GM18498 (cell line): ENCODE measurements at regions not wholly inside any gene's neighbourhood (a gene's known extent, or its start where the extent isn't known, plus 50 kb on each side); places are given as distances from the start of the nearest gene placed in this dataset.

Experiments used
- ATAC-seq: cut with Tn5 transposase; IDR thresholded peaks from one replicate; pipeline ENCODE4 v1.9.1; 2021; ENCODE audit warnings: mild to moderate bottlenecking, moderate library complexity; ENCODE audit not compliant: unreplicated experiment

DNA sequence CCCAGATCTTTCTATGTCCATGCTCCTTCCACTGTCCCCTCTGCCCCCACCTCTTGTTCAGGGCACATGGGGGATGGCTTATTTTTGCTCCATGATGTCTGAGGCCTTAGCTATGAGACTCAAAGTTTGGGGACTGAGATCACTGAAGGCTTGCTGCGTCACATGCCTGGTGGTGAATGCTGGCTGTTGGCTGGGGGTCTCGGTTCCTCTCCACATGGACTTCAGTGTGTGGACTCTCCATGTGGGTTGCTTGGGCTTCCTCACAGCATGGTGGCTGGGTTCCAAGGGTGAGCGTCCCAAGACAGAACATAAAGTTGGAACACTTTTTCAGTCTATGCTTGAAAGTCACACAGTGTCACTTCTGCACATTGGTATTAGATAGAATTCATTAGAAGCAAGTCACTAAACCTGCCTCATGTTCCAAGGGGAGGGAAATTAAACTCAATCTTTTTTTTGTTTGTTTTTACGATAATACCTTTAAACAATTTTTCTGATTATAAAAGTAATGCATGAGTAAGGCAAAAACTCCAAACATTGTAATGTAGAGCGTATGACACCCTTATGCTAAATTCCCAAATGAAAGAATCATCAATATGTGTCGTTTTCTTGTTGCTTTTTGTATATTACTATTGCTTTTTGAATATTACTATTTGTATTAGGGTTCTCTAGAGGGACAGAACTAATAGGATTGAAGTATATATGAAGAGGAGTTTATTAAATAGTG lies 111.7 kb downstream of the MYCN start:
- ATAC-seq, result no peak

DNA sequence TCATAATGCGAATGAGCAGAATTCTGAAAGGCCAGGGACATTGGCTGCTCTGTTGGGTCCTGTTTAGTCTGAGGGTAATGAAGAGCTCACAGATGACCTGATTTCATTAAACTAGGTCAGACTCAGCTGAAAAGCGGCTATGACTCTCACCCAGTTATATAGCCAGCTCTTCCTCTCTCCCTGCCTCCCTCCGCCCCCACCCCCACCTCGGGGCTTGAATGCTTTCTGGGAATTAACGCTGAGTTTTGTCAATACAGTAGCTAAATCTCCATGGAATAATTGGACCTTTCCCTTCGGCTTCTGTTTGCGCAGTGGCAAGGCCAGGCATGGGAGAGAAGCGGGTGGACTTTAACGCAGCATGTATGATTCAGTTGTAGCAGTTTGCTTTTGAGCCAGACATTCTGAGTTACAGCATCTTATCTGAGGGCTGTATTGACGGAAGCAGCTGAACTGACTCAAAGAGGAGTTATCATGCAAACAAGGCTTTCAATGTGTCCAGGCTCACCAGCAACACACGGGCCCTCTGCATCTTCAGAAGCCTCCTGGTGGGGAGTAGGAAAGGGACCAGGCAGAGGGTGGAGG lies 110.6 kb downstream of the MYCN start:
- ATAC-seq, result no peak

DNA sequence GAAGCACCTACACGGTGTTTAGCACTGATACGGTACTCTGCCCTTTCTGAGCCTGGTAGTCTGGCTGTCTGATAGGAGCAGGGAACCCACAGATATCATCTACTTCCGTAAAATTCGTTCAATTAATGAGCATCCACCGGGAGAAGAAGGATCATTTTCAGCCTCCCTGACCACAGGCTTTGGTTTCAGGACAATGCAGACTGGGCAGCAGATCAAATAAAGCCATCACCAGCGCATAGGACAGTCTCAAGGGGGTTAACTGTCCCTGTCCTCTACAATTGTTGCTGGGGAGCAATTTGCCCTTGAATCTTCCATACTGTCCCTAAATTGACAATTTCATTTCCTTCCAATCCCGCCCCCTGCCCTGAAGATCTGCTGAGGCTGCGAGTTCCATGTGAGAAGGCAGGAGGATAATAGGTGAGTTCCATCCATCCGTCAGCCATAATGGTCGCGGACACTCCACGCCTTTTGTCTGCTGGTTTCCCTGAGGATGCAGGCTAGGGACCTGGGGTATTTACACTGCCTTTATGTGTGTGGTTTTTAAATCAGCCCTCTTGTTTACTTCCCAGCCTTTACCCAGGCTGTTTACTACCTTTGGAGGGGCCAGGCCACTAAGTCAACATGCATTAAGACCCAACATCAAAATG lies 110.0 kb downstream of the MYCN start:
- no peak for ATAC-seq

DNA sequence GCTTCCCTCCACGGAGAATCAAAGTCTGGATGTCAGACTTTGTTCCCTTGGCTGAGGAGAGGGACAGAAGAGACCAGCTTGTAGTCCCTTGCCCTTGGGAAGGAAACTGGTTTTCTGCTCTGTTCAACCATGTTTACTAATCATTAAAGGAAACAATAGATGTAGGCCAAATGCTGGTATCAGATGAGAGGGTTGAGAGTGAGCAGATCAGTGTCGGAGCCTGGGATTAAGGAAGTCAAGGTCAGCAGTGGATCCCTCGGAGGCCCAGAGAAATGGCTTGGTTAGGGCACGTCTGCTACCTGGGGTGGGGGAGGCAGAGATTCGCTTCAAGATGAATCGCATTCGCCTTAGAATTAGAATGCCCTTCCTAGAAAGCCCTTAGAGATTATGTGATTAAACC lies 109.1 kb downstream of the MYCN start:
- ATAC-seq, result no peak

DNA sequence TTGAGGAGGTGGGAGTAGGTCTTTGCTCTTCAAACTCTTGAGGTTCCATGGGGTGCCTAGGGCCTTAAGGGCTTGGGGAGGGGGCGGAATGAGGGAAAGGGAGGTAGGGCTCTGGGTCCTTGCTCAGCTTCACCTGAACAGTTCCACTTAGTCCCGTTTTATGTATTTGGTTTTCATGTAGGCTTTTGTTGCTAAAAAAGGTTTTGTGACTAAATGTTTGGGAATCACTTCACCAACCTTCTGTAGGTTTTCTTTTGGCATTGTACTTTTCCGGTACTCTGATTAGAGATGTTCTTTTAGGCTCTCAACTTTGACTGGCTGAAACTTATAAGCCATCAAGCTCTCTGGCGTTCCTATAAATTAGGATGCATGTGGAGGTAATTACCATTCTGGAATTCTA lies 108.1 kb downstream of the MYCN start:
- ATAC-seq, result no peak

DNA sequence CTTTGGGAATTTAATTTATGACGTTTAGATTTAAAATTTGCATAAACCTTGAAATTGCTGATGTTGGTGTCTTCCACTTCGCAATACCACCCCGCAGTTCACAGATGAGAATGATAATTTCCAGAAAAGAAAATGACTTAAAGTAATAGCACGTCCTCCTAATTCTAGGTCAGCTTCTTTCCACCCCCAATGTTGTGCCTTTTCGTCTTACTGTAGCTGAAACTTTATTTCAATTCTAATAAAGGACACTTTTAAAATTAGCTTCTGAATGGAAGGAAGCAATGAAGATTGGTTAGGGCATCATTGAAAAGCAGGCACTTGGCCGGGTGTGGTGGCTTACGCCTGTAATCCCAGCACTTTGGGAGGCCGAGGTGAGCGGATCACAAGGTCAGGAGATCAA lies 107.4 kb downstream of the MYCN start:
- no peak for ATAC-seq

DNA sequence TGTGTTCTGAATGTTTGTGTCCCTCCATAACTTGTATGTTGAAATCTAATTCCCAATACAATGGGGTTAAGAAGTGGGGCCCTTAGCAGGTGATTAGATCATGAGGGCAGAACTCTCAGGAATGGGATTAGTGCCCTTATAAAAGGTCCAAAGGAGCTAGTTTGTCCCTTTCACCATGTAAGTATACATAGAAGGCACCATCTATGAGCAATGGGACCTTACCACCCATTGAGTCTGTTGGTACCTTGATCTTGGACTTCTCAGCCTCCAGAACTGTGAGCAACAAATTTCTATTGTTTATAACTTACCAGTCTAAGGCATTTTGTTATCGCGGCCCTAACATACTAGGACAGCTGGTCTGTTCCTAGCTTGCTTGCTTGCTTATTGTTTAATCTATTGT lies 106.3 kb downstream of the MYCN start:
- ATAC-seq, result no peak

DNA sequence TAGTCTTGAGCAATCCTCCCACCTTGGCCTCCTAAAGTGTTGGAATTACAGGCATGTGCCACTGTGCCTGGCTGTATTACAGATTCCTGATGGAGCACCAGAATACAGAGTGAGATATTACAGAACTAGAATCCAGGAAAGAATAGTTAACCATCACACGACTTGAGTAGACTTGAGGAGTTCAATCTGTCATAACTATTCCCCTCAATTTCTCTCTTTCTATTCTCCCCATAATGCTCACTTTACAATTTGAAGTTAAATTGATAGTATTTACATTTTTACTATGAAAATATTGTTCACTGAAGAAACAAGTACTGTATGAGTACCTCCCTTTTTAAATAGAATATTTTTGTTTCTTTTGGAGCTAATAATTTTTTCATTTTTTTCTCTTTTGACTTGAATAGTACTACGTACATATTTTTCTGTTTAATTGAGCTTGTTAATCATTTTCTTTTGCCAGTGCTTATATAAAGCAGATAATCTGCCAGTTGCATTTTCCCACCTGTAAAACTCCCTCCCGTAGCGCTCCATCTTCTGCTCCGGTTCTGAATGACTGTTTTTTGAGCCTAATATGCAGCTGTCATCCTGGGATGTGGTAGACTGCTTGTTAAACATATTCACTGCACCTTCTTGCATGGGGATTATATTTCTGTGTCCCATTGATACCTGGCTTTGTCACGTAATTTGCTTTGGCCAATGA lies 105.5 kb downstream of the MYCN start:
- no peak for ATAC-seq

DNA sequence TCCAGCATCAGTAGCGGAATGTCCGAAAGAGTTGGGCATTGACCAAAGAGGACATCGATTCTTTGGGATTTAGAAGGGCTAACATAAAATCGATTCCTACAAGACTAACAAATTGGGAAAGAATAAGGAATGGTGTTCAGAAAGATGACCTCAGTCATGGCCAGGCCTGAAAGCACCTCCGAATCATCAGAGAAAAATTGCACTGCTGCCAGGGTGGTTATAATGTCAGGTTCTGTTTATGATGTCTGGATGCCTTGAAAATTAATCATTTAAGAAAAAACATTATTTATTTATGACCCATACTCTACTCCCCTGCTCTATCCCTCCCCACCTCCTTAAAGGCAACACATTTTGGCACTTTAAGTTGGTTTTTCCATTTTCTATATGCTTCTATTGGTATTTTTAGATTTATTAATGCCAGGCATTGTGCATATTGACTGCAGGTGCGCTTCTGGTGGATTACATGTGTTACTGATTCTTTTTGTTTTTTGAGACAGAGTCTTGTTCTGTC lies 104.7 kb downstream of the MYCN start:
- ATAC-seq, result no peak

DNA sequence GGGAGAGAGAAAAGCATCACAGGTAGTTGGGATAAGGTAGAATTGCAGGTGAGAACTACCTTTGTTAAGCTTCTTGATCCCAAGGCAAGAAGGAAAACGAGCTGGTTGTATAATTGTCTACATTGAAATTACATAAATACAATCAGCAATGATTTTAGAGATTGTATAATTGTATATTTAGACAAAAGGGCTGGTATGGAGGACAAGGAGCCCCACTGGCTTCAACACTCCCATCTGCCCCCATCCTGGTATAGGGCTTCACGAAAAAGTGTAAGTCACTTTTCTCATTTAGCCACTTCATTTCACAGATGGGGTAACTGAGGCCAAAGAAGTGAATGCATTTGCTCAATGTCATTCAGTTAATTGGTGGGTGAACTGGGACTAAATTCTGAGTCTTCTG lies 103.3 kb downstream of the MYCN start:
- no peak for ATAC-seq

DNA sequence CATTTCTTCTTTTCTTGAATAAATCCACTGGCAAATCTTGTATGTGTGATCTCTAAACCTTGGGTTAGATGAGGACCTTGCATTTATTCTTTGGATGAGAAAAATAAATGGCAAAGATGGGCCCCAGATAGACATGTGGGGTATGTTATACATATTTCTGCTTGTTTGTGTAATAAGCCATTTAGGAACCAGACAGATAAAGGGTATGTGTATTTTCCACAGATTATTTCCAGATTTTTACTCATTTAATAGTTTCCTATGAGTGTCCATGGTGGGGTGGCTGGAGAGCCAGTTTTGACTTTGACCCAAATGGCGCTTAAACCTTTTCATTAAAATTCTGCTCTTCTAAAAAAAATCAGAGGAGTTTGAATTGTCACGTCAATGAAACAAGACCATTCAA lies 102.8 kb downstream of the MYCN start:
- ATAC-seq, result no peak

DNA sequence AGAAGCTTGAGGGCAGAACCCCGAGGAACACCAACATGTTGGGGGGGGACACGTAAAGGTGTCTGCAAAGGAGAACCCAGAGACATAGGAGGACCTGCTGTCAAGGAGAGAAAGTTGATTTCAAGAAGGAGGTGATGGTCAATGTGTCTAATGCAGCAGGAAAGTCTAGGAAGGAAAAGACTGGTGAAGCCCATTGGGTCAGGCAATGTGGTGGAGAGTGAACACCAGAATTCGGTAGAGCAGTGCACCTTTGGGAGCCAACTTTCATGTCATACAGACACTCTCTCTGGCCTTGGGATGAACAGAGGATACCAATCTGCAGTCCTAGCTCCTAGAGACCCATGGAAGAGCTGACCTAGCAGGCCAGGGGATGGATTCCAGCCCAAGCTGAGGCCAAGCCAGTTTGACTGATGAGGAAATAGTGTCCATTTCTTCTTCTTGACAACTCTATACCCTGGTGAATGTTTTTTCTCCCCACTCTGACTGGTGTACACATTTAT lies 101.9 kb downstream of the MYCN start:
- no peak for ATAC-seq

DNA sequence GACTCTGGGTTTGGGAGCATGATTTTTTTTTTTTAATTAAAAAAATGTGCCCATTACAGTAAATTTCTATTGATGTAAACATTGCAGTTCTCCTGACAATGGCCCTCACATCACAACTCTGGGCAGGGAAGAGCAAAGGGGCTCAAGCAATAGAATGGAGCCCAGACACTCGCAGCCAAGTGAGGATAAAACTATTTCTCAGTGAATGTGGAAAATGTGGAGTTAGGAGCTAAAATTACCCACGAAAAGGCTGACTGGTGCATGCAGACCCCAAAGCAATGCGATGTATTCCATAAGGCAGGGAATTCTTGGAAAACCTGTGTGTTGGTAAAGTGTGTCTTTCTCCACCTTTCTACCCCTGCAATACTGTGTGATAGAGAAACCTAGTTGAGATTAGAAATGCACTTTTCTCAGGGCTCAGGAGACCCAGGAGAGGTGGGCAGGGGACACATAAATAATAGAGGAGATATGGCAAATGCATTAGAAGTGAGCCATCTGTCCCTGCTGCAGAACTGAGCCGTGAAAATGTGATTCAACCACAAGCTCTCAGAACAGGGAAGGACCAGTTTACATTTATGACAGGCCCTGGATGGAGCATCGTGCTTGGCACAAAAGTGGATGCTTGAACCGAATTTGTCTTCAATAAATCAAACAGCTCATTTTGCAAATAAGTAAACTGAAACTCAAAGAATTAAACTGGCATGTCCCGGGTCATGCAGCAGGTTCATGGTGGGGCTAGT lies 100.1 kb downstream of the MYCN start:
- no peak for ATAC-seq

DNA sequence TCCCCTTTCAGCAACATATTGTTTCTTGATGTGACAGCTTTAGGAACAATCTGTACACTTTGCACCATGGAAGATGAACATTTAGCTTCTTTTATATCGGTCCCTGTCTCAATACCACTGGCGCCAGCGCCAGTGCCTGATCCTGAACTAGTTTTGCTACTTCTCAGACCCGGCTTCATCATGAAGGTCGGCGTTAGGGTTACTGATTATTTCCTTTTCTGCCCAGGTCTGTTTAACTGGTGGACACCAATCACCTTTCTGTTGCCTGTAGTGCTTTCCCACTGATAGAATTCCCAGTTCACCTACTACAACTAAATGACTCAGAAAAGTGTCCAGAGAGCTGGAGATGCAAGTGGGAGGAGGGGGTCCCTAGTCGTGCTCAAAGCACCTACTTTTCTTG lies 99.5 kb downstream of the MYCN start:
- no peak for ATAC-seq

DNA sequence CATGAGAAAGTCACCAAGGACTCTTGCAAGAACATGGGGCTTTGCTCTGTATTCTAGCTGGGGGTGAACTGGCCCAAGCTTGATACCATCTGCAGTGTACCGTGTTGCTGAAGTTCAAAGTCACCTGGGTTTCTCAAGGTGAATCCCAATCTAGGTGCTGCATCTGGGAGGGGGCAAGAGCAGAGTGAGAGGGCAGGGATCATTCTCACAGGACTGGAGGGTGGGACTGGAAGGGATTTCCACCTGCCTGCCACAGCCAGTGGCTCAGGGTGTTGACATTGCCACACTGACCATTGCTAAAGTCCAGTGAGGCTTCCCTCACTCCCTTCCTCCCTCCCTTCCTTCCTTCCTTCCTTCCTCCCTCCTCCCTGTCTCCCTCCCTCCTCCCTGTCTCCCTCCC lies 98.7 kb downstream of the MYCN start:
- no peak for ATAC-seq

DNA sequence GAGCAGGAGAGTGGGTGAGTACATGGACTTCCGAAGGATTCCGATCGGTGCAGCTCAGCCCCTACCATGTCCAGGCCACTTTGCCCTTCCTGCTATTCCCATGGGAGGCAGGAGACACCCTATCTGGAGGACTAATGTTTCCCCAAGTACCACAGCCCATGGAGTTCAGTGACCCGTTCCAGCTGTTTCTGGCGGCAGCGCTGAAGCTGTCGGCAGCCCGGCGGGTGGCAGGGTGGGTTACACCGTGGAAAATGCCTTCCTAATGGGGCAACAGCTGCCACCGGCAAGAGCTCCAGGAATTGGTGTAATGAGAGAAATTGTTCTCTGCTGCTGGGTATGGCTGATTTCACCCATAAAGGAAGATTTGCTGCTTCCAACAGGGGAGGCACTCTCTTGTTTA lies 98.3 kb downstream of the MYCN start:
- no peak for ATAC-seq

DNA sequence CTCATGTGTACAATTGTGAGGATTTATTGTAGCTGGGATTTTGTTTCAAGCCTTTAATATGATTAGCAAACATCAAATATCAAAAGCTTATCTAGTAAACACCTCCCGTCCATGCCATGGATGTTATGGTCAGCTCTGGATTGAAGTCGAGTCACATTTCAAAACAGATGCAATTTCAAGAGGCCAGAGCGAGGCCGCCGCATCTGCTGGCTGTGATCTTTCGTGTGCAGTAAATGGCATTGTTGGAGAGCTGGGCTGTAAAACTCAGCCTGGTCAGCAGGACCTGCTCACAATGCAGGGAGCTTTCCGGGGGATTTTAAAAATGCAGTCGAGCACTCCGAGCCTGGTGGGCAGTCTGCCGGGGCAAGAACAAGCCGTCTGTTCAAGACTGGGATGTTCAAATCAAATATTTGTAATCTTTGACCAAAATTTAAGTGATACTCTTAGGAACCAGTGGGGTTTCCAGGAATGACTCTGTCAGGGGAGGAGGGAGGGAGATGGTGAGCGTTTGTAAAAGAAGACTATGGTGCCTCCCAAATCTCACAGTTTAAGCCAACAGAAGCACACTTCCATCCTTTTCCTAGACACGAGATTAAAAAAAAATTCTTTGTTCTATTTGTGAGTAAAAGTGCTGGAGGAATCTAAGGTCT lies 97.6 kb downstream of the MYCN start:
- ATAC-seq, result no peak

DNA sequence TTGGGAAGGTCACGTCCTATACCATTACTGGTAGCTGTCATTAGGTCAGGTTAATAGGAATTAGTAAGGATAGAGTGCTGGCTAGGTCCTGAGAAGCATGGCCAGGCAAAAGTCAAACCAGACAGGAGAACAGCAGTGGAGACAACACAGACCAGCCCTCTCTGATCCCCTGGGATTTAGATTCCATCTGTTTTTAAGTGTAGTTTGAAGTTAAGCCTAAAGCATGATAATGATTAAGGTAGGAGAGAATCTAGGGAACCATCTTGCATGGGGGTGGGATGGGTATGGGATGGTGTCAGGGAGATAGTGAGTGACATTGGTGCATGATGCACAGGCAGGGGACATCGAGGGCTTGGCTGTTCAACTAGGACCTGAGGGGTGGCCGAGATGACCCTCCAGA lies 96.6 kb downstream of the MYCN start:
- no peak for ATAC-seq

DNA sequence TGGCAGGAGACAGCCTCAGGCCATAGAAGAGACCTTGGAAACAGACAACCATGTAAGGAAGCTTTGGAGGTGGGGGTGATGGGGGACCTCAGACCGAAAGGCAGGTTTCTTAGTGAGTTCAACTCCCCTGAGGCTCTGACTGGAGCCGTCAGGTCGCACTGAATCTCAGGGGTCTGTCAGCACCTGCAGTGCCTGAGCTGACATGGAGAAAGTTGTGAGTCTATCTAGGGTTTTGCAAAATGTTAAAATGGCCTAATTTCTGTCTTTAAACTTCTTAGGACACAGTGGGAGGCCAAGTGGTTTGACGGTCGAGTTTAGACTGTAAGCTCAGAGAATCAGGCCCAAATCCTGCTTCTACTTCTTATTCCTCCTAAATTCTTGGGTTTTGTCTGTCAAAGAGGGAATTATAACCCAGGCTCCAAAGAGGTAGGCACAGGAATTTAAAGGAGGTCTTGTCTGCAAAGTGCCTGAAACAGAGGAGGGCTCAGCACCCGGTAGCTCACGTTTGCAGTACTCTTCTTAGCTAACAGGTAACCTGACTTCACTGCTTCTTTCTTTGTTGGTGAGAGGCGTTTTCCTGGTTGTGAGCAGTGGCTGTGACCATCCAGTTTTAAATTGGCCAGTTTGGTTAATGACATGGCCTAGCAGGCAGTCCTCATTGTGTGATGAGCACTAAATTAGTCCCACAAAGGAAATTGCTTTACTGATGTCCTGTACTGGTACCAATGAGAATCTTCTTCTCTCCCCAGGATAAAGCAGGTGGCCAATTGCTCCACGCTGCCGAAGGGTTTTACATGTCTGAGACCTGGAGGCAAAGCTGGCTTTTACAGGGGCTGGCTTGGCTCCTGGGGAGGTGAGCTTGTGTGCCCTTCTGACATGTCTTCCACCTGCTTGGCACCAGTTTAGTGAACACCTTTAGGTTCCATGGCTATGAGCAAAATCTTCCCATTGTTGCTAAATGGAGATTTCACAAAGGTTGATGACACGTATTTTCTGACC lies 95.7 kb downstream of the MYCN start:
- ATAC-seq, result no peak
